ENCODE measurements at regions not wholly inside any gene's neighbourhood (a gene's known extent, or its start where the extent isn't known, plus 50 kb on each side); places are given as distances from the start of the nearest gene placed in this dataset.
A peak's percentile ranks its signal among the peaks of the same experiment; 100 is the strongest.

DNA sequence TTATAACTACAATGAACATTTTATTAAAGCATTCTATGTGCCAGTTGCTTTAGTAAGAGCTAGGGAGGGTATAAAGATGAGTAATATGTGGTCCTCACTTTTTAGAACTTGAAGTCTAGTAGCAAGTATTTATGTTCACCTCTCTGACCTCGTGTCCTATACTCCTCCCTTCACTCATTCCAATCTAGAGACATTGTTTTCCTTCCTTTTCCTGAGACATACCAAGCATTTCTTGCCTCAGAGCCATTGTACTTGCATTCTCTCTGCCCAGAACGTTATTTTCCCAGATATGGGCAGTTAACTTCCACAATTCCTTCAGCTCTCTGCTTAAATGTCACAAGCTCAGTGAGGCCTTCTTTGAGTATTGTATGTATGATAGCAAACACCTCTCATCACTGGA lies 408.6 kb downstream of the PDCD6IP start:
- no peak for DNase-seq (ENCODE audit: low read depth)
- no peak for TF ChIP-seq CTCF (IDR thresholded peaks at IDR 0.05; ENCODE audit: insufficient read depth, low read depth, low read length, missing control alignments)
- no peak overlapping the region for H3K4me3 ChIP-seq (ENCODE audit: low read depth, low read length)

DNA sequence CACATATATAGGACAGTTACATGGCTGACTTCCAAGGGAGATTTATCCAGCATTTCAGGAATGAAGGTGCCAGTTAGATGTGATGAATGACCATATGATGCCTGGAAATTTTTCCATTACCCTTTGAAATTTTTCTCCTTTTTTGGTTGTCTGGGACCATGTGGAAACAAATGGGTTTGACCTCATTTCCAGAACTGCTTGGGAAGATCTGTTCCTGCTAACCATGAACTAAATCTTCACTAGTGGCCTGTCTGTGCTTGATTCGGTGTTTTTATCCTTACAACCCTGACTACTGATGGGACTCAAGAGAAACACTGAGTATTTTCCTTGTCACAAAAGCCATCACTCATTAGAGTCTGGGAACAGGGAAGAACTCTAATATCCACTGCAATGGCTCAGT lies 409.4 kb downstream of the PDCD6IP start:
- no peak overlapping the region for H3K4me3 ChIP-seq (ENCODE audit: low read depth, low read length)
- DNase-seq (ENCODE audit: low read depth) = no peak
- TF ChIP-seq CTCF (IDR thresholded peaks at IDR 0.05; ENCODE audit: insufficient read depth, low read depth, low read length, missing control alignments) = no peak

GRCh38 chr3:34212175-34212574 lies 413.7 kb downstream of the PDCD6IP start:
- DNase-seq (ENCODE audit: low read depth) = peak; percentile 15
- H3K4me3 ChIP-seq (ENCODE audit: low read depth, low read length) = no peak overlapping the region
- TF ChIP-seq CTCF (IDR thresholded peaks at IDR 0.05; ENCODE audit: insufficient read depth, low read depth, low read length, missing control alignments) = no peak

GRCh38 chr3:34212656-34213055 lies 414.2 kb downstream of the PDCD6IP start:
- no peak overlapping the region for H3K4me3 ChIP-seq (ENCODE audit: low read depth, low read length)
- no peak for DNase-seq (ENCODE audit: low read depth)
- TF ChIP-seq CTCF (IDR thresholded peaks at IDR 0.05; ENCODE audit: insufficient read depth, low read depth, low read length, missing control alignments) = no peak

- H3K4me3 ChIP-seq (ENCODE audit: low read depth, low read length) = no peak overlapping the region
- TF ChIP-seq CTCF (IDR thresholded peaks at IDR 0.05; ENCODE audit: insufficient read depth, low read depth, low read length, missing control alignments) = no peak
- no peak for DNase-seq (ENCODE audit: low read depth)
These were observed 415.0 kb downstream of the PDCD6IP start for GRCh38 chr3:34213478-34213877.

DNA sequence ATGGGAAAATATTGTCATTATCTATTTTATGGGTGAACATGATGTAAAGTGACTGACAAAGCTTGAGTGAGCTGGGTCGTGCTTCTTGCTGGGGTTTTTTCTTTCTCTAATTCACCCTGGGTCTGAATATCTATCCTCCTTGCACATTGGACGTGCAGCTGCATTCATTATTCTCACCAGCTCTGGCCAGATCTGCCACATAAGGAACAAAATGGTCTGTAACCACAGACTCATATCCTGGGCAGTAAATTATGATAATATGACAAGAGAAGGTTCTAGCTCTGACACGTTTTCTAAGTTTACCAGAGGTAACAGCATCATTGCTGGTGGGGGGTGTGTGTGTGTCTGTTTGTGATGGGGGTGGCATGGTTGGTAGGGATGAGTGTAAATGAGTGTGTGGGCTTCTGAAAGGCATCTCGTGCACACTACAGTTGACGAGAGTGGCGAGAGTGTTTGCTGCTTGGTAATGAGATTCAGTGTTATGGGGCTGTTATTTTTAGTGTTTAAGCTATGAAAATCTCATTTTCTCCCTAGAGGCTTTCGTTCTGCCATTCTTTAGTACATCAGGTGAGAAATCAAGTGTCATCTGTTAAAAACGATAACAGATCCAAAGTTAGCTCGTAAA lies 418.4 kb downstream of the PDCD6IP start:
- TF ChIP-seq CTCF (IDR thresholded peaks at IDR 0.05; ENCODE audit: insufficient read depth, low read depth, low read length, missing control alignments) = no peak
- H3K4me3 ChIP-seq (ENCODE audit: low read depth, low read length) = no peak overlapping the region
- no peak for DNase-seq (ENCODE audit: low read depth)

DNA sequence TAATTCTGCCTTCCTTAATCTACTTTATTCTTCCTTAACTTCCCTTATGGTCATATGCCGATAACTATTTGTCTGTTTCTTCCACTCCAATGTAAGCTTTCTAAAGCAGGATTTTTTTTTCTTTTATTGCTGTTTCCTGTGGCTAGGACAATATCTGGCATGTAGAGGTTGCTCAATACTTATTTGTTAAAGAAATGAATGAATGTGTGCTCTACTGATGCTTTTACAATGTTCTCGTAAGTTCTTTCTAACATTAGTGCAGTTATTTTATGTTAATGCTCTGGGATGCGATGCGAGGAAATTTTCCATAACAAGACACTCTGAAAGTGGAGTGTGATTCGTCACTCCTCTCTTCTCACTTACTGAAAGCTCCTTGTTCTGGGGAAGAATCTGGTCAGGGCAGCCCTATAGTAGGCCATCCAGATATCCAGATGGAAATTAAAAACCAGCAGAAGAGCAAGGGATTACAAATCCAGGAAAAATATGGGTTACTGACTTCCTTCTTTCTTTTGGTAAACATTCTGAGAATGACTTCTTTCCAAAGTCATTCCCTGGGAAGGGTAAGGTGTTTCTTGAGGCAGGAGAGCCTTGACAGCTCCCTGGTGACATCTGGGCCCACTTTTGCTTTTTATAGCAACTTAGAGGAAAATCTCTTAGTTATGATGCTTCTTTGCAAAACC lies 420.4 kb downstream of the PDCD6IP start:
- no peak overlapping the region for H3K4me3 ChIP-seq (ENCODE audit: low read depth, low read length)
- no peak for DNase-seq (ENCODE audit: low read depth)
- TF ChIP-seq CTCF (IDR thresholded peaks at IDR 0.05; ENCODE audit: insufficient read depth, low read depth, low read length, missing control alignments) = no peak
